Neural cell (in vitro differentiated cells): ENCODE measurements at regions not wholly inside any gene's neighbourhood (a gene's known extent, or its start where the extent isn't known, plus 50 kb on each side); places are given as distances from the start of the nearest gene placed in this dataset.

ENCODE experiments used
- H2AFZ ChIP-seq: fragments of 200-600, 300-800 bp; sonication (generic), shearing (Covaris generic); 2 replicates; pipeline ENCODE4 v1.6.0; 2014; ENCODE audit warnings: low read depth, mild to moderate bottlenecking, antibody characterized with exemption, low read length, moderate library complexity
- H3F3A ChIP-seq: fragments of 200-600 bp; shearing (Covaris generic); 2 replicates; pipeline ENCODE4 v1.6.1; 2016; ENCODE audit warnings: mild to moderate bottlenecking, moderate library complexity, mixed read lengths, antibody characterized with exemption, low read length; ENCODE audit not compliant: insufficient read depth, poor library complexity, severe bottlenecking
- H3K27ac ChIP-seq: fragments of 200-600, 300-800 bp; sonication (generic), shearing (Covaris generic); 2 replicates; pipeline ENCODE4 v1.5.1; 2014; ENCODE audit warnings: mild to moderate bottlenecking, low read length, moderate library complexity
- H3K27me3 ChIP-seq: fragments of 300-800, 200-600 bp; sonication (generic), shearing (Covaris generic); 2 replicates; pipeline ENCODE4 v1.6.0; 2014; ENCODE audit warnings: mild to moderate bottlenecking, low read depth, low read length, moderate library complexity; ENCODE audit not compliant: insufficient read depth
- H3K36me3 ChIP-seq: fragments of 300-800, 200-600 bp; sonication (generic), shearing (Covaris generic); 2 replicates; pipeline ENCODE4 v1.5.1; 2014; ENCODE audit warnings: mild to moderate bottlenecking, antibody characterized with exemption, low read length, moderate library complexity; ENCODE audit not compliant: insufficient read depth
- H3K4me2 ChIP-seq: fragments of 300-800, 200-600 bp; sonication (generic), shearing (Covaris generic); 2 replicates; pipeline ENCODE4 v1.6.0; 2014; ENCODE audit warnings: mild to moderate bottlenecking, low read length
- H3K4me3 ChIP-seq: fragments of 300-800, 200-600 bp; sonication (generic), shearing (Covaris generic); 2 replicates; pipeline ENCODE4 v1.5.1; 2014; ENCODE audit warnings: mild to moderate bottlenecking, low read length, moderate library complexity
- H3K79me2 ChIP-seq: fragments of 200-600 bp; shearing (Covaris generic); replicated peaks from 2 replicates; pipeline ENCODE4 v1.6.0; 2014; ENCODE audit warnings: mild to moderate bottlenecking, low read length, moderate library complexity; ENCODE audit not compliant: insufficient read depth
- H3K9ac ChIP-seq: fragments of 300-800, 200-600 bp; sonication (generic), shearing (Covaris generic); 2 replicates; pipeline ENCODE4 v1.6.1; 2016; ENCODE audit warnings: mild to moderate bottlenecking, low read length, mixed read lengths
- H3K9me2 ChIP-seq: fragments of 200-600 bp; shearing (Covaris generic); 2 replicates; pipeline ENCODE4 v1.6.1; 2016; ENCODE audit warnings: mild to moderate bottlenecking, low read length, mixed read lengths; ENCODE audit not compliant: insufficient read depth
- H3K9me3 ChIP-seq: fragments of 200-600, 300-800 bp; sonication (generic), shearing (Covaris generic); 2 replicates; pipeline ENCODE4 v1.6.1; 2016; ENCODE audit warnings: mild to moderate bottlenecking, mixed run types, low read length, moderate library complexity, mixed read lengths
- H4K20me1 ChIP-seq: fragments of 200-600 bp; shearing (Covaris generic); 2 replicates; pipeline ENCODE4 v1.6.1; 2016; ENCODE audit warnings: mild to moderate bottlenecking, mixed run types; ENCODE audit not compliant: insufficient read depth
- EP300 ChIP-seq: fragments of 450-650 bp; conservative IDR thresholded peaks from 2 replicates; pipeline ENCODE4 v1.6.1; 2014; ENCODE audit warnings: antibody characterized with exemption, mild to moderate bottlenecking, moderate library complexity; ENCODE audit not compliant: poor library complexity, severe bottlenecking
- EZH2 ChIP-seq: fragments of 200-600, 300-800 bp; shearing (Covaris generic), sonication (generic); IDR thresholded peaks from 2 replicates; pipeline ENCODE4 v1.6.1; 2014; ENCODE audit warnings: antibody characterized with exemption, low read length, borderline replicate concordance, mild to moderate bottlenecking; ENCODE audit not compliant: insufficient read depth, poor library complexity, severe bottlenecking
- MXI1 ChIP-seq: fragments of 450-650 bp; conservative IDR thresholded peaks from 2 replicates; pipeline ENCODE4 v1.6.1; 2014; ENCODE audit warnings: antibody characterized with exemption, mild to moderate bottlenecking; ENCODE audit not compliant: poor library complexity, severe bottlenecking
- POLR2AphosphoS5 ChIP-seq: IDR thresholded peaks from 2 replicates; pipeline ENCODE4 v1.6.1; 2012
- RAD21 ChIP-seq: fragments of 450-650 bp; conservative IDR thresholded peaks from 2 replicates; pipeline ENCODE4 v1.6.1; 2014; ENCODE audit warnings: antibody characterized with exemption, mild to moderate bottlenecking, moderate library complexity
- REST ChIP-seq: IDR thresholded peaks from 2 replicates; pipeline ENCODE4 v1.6.1; 2012; ENCODE audit warnings: borderline replicate concordance
- SMC3 ChIP-seq: fragments of 450-650 bp; conservative IDR thresholded peaks from 2 replicates; pipeline ENCODE4 v1.6.1; 2014; ENCODE audit warnings: antibody characterized with exemption, mild to moderate bottlenecking, moderate library complexity; ENCODE audit not compliant: poor library complexity
- TAF1 ChIP-seq: IDR thresholded peaks from 2 replicates; pipeline ENCODE4 v1.6.1; 2012; ENCODE audit warnings: low read depth
- TF ChIP-seq, protein P1 (sequence below): fragments of 450-650 bp; IDR thresholded peaks from 2 replicates; pipeline ENCODE4 v1.5.1; 2014; ENCODE audit warnings: antibody characterized with exemption, mild to moderate bottlenecking, moderate library complexity; ENCODE audit not compliant: poor library complexity, severe bottlenecking

DNA sequence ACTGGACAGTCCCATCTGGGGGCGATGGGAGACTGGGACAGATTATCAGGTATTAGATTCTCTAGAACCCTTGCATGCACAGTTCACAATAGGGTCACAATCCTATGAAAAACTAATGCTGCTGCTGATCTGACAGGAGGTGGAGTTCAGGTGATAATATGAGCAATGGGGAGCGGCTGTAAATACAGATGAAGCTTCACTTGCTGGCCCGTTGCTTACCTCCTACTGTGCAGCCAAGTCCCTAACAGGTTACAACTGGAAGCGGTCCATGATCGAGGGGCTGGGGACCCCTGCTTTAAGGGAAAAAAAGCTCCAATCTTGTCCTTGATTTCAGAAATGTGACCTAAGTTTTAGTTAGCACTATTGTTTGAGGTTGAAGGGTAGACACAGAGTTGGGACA, 175.2 kb downstream of the ZNF330 start:
- Histone ChIP-seq H3K79me2 (no peaks in the 10 kb centered on the region), H3K4me2 (no peak overlapping the region), H2AFZ (no peak overlapping the region), H3K27me3 (no peaks in the 10 kb centered on the region), H3K9ac (no peak overlapping the region), H3K36me3 (no peaks in the 10 kb centered on the region), H3K4me3 (no peak overlapping the region), H3K9me3 (no peaks in the 10 kb centered on the region), H4K20me1 (no peaks in the 10 kb centered on the region), H3K9me2 (no peaks in the 10 kb centered on the region), H3F3A (no peaks in the 10 kb centered on the region), H3K27ac (no peak overlapping the region)
- TF ChIP-seq REST (no peak), POLR2AphosphoS5 (no peak), TAF1 (no peak), RAD21 (no peak), SMC3 (no peak), EP300 (no peak), EZH2 (no peak), MXI1 (no peak)
- TF ChIP-seq, protein P1, sequence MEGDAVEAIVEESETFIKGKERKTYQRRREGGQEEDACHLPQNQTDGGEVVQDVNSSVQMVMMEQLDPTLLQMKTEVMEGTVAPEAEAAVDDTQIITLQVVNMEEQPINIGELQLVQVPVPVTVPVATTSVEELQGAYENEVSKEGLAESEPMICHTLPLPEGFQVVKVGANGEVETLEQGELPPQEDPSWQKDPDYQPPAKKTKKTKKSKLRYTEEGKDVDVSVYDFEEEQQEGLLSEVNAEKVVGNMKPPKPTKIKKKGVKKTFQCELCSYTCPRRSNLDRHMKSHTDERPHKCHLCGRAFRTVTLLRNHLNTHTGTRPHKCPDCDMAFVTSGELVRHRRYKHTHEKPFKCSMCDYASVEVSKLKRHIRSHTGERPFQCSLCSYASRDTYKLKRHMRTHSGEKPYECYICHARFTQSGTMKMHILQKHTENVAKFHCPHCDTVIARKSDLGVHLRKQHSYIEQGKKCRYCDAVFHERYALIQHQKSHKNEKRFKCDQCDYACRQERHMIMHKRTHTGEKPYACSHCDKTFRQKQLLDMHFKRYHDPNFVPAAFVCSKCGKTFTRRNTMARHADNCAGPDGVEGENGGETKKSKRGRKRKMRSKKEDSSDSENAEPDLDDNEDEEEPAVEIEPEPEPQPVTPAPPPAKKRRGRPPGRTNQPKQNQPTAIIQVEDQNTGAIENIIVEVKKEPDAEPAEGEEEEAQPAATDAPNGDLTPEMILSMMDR: no peak

- no peaks in the 10 kb centered on the region for H3K27me3 ChIP-seq
- no peaks in the 10 kb centered on the region for H3K36me3 ChIP-seq
- TF ChIP-seq EZH2: no peak
- TF ChIP-seq SMC3: no peak
- TF ChIP-seq, protein P1: no peak
- TF ChIP-seq EP300: no peak
- TF ChIP-seq RAD21: no peak
- no peak for TF ChIP-seq REST
- no peak for TF ChIP-seq TAF1
- no peak for TF ChIP-seq MXI1
- no peak for TF ChIP-seq POLR2AphosphoS5
Measured at GRCh38 chr4:141402712-141403111, 182.0 kb downstream of the ZNF330 start.

More at GRCh38 chr4:141402712-141403111, 182.0 kb downstream of the ZNF330 start:
- no peaks in the 10 kb centered on the region for H3K9me3 ChIP-seq
- no peaks in the 10 kb centered on the region for H3K9me2 ChIP-seq
- H3K9ac ChIP-seq: no peak overlapping the region
- H3K27ac ChIP-seq: no peak overlapping the region
- no peak overlapping the region for H3K4me2 ChIP-seq
- no peaks in the 10 kb centered on the region for H4K20me1 ChIP-seq
- H3K79me2 ChIP-seq: no peaks in the 10 kb centered on the region
- H2AFZ ChIP-seq: no peak overlapping the region
- no peak overlapping the region for H3K4me3 ChIP-seq
- no peaks in the 10 kb centered on the region for H3F3A ChIP-seq
